ENCODE measurements at regions not wholly inside any gene's neighbourhood (a gene's known extent, or its start where the extent isn't known, plus 50 kb on each side); places are given as distances from the start of the nearest gene placed in this dataset.
"Not testable (repeated sequence)": the region's sequence is repeated elsewhere in the genome, so short reads cannot be mapped to it uniquely, and the experiment has no call there.

DNA sequence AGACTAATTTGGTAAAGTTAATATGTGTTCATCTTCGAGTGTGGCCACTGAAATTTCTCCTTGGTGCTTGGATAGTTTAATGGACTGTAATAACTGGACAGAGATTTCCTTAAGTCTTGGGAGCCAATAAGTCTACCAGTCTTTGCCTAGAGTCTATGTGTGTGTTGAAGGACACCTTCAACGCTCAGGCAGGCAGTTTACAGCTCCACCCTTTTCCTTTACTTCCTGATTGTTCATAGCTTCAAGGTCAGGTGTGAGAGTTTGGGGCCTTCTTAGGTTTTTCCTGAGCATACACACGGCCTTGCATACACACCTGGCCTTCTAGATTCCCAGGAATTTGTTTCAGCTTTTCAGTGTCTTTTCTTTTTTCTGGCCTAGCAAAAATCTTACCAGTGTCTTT, 355.3 kb upstream of the AMOT start:
- Histone ChIP-seq H3K4me3 (no peak overlapping the region), H3K27me3 (replicated peaks; ENCODE audit: insufficient read depth) (no peaks in the 10 kb centered on the region), H3K4me1 (replicated peaks) (no peaks in the 10 kb centered on the region), H3K9me3 (no peaks in the 10 kb centered on the region), H3K36me3 (no peaks in the 10 kb centered on the region), H3K27ac (no peak overlapping the region)
- intact Hi-C loops (cut with DNase I): no loop called here
- WGBS: 59% methylated on average over 3 of the region's 3 CpGs
- no peak for DNase-seq (ENCODE audit: low spot score)
- TF ChIP-seq, protein P1, sequence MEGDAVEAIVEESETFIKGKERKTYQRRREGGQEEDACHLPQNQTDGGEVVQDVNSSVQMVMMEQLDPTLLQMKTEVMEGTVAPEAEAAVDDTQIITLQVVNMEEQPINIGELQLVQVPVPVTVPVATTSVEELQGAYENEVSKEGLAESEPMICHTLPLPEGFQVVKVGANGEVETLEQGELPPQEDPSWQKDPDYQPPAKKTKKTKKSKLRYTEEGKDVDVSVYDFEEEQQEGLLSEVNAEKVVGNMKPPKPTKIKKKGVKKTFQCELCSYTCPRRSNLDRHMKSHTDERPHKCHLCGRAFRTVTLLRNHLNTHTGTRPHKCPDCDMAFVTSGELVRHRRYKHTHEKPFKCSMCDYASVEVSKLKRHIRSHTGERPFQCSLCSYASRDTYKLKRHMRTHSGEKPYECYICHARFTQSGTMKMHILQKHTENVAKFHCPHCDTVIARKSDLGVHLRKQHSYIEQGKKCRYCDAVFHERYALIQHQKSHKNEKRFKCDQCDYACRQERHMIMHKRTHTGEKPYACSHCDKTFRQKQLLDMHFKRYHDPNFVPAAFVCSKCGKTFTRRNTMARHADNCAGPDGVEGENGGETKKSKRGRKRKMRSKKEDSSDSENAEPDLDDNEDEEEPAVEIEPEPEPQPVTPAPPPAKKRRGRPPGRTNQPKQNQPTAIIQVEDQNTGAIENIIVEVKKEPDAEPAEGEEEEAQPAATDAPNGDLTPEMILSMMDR (IDR thresholded peaks at IDR 0.05): no peak
- TF ChIP-seq POLR2A (IDR thresholded peaks at IDR 0.05) (no peak), POLR2AphosphoS5 (IDR thresholded peaks at IDR 0.05) (no peak)

DNA sequence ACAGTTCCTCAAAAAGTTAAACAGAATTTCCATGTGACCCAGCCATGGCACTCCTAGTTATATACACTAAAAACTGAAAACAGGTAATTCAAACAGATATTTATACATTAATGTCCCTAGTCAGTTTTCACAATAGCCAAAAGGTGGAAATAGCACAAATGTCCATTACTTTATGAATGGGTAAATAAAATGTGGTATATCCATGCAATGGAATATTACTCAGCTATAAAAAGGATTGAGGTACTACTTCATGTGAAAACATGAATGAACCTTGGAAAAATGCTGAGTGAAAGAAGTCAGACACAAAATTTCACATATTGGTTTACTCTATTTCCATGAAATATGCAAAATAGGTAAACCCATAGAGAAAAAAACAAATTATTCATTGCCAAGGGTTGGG, 351.8 kb upstream of the AMOT start:
- DNase-seq (ENCODE audit: low spot score): no peak
- no peaks in the 10 kb centered on the region for H3K27me3 ChIP-seq (replicated peaks; ENCODE audit: insufficient read depth)
- H3K4me3 ChIP-seq: no peak overlapping the region
- no peaks in the 10 kb centered on the region for H3K4me1 ChIP-seq (replicated peaks)
- H3K9me3 ChIP-seq: no peaks in the 10 kb centered on the region
- TF ChIP-seq POLR2AphosphoS5 (IDR thresholded peaks at IDR 0.05): no peak
- TF ChIP-seq, protein P1 (IDR thresholded peaks at IDR 0.05): no peak
- TF ChIP-seq POLR2A (IDR thresholded peaks at IDR 0.05): no peak
- intact Hi-C loops (cut with DNase I): no loop called here
- H3K36me3 ChIP-seq: no peaks in the 10 kb centered on the region
- H3K27ac ChIP-seq: no peak overlapping the region

DNA sequence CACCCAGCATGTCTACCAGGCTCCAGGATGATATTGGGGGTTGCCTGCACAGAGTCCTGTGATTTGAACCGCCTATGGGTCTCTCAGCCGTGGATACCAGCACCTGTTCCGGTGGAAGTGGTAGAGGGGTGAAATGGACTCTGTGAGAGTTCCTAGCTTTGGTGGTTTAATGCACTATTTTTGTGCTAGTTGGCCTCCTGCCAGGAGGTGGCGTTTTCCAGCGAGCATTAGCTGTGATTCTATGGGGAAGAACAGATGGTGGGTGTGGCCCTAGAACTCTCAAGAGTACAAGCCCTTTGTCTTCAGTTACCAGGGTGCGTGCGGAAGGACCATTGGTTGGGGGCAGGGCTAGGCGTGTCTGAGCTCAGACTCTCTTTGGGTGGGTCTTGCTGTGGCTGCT, 316.9 kb upstream of the AMOT start:
- TF ChIP-seq POLR2AphosphoS5 (IDR thresholded peaks at IDR 0.05) (no peak), POLR2A (IDR thresholded peaks at IDR 0.05) (no peak)
- TF ChIP-seq, protein P1 (IDR thresholded peaks at IDR 0.05): no peak
- H3K9me3 ChIP-seq: no peaks in the 10 kb centered on the region
- intact Hi-C loops (cut with DNase I): no loop called here

DNA sequence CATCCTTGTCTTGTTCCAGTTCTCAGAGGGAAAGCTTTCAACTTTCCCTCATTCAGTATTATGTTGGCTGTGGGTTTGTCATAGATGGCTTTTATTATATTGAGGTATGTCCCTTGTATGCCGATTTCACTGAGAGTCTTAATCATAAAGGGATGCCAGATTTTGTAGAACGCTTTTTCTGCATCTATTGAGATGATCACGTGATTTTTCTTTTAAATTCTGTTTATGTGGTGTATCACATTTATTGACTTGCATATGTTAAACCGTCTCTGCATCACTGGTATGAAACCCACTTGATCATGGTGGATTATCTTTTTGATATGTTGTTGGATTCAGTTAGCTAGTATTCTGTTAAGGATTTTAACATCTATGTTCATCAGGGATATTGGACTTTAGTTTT, 313.7 kb upstream of the AMOT start:
- H3K36me3 ChIP-seq; H3K4me3 ChIP-seq; H3K4me1 ChIP-seq (replicated peaks); DNase-seq (ENCODE audit: low spot score); intact Hi-C loops (cut with DNase I); H3K9me3 ChIP-seq; H3K27me3 ChIP-seq (replicated peaks; ENCODE audit: insufficient read depth); H3K27ac ChIP-seq: not testable (repeated sequence)
- 93% methylated on average over 3 of the region's 4 CpGs for WGBS

More for the DNA sequence above, 316.9 kb upstream of the AMOT start:
- Histone ChIP-seq H3K27me3 (replicated peaks; ENCODE audit: insufficient read depth) (no peaks in the 10 kb centered on the region), H3K4me3 (no peak overlapping the region), H3K36me3 (no peaks in the 10 kb centered on the region), H3K4me1 (replicated peaks) (no peaks in the 10 kb centered on the region), H3K27ac (no peak overlapping the region)
- DNase-seq (ENCODE audit: low spot score): no peak
- WGBS: 84% methylated on average over 5 of the region's 8 CpGs

DNA sequence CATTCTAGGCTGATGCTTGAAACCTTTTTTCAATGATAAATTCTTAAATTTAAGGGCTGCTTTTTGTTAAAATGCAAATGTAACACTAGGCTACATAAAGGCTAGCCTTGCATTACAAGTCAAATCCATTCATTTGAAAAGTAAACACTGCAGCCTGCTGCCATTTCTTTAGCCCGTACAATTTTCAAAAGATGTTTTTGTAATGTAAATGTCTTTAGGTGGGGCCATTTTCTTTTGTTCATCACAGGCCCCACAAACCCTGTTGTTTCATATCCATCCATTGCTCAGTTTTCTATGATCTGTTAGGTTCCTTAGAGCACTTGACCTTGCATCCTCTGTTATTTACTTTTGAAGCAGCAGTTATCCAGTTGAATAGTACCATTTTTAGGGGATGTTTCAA, 296.2 kb upstream of the AMOT start:
- no peaks in the 10 kb centered on the region for H3K36me3 ChIP-seq
- H3K27ac ChIP-seq: no peak overlapping the region
- H3K27me3 ChIP-seq (replicated peaks; ENCODE audit: insufficient read depth): no peaks in the 10 kb centered on the region
- 30% methylated on average over 1 of the region's 1 CpG for WGBS
- no peak for TF ChIP-seq POLR2A (IDR thresholded peaks at IDR 0.05)
- TF ChIP-seq, protein P1 (IDR thresholded peaks at IDR 0.05): no peak
- no peak for TF ChIP-seq POLR2AphosphoS5 (IDR thresholded peaks at IDR 0.05)
- no peaks in the 10 kb centered on the region for H3K4me1 ChIP-seq (replicated peaks)
- no peaks in the 10 kb centered on the region for H3K9me3 ChIP-seq
- H3K4me3 ChIP-seq: no peak overlapping the region
- no peak for DNase-seq (ENCODE audit: low spot score)
- intact Hi-C loops (cut with DNase I): no loop called here

Measured in prostate gland (tissue), 2 donors.